H1 (cell line): ENCODE measurements at regions not wholly inside any gene's neighbourhood (a gene's known extent, or its start where the extent isn't known, plus 50 kb on each side); places are given as distances from the start of the nearest gene placed in this dataset.

Experiments used
- BRCA1 ChIP-seq: IDR thresholded peaks from 2 replicates; pipeline ENCODE4 v1.6.1; 2012; ENCODE audit warnings: low read depth, low read length, improper control_type of control experiment
- CBX8 ChIP-seq: fragments of 300-800, 300-1000 bp; sonication (generic); IDR thresholded peaks from 2 replicates; pipeline ENCODE4 v1.7.1; 2016; ENCODE audit warnings: low read depth, low read length, borderline replicate concordance
- CEBPB ChIP-seq: IDR thresholded peaks from 2 replicates; pipeline ENCODE4 v1.6.1; 2012; ENCODE audit warnings: low read depth, low read length
- CREB1 ChIP-seq: IDR thresholded peaks from 2 replicates; pipeline ENCODE4 v1.6.1; 2012; ENCODE audit warnings: inconsistent platforms
- CTBP2 ChIP-seq: IDR thresholded peaks from 2 replicates; pipeline ENCODE4 v1.7.0; 2011; ENCODE audit warnings: borderline replicate concordance, mild to moderate bottlenecking, moderate library complexity, mixed read lengths, low read length; ENCODE audit not compliant: insufficient read depth, insufficient read length
- GTF2F1 ChIP-seq: IDR thresholded peaks from 2 replicates; pipeline ENCODE4 v1.6.1; 2012; ENCODE audit warnings: low read depth, low read length, improper control_type of control experiment, borderline replicate concordance
- RBBP5 ChIP-seq: IDR thresholded peaks from 2 replicates; pipeline ENCODE4 v1.7.1; 2012; ENCODE audit warnings: low read depth, mild to moderate bottlenecking, inconsistent platforms, low read length, moderate library complexity, borderline replicate concordance
- RFX5 ChIP-seq: IDR thresholded peaks from 2 replicates; pipeline ENCODE4 v1.6.1; 2011; ENCODE audit warnings: low read depth, low read length, improper control_type of control experiment, borderline replicate concordance
- RNF2 ChIP-seq: fragments of 200-900, 300-1000 bp; sonication (generic); IDR thresholded peaks from 2 replicates; pipeline ENCODE4 v1.7.1; 2016; ENCODE audit warnings: borderline replicate concordance, low read depth, mild to moderate bottlenecking, antibody characterized with exemption, low read length; ENCODE audit not compliant: poor library complexity, severe bottlenecking; ENCODE audit errors: missing control alignments
- TEAD4 ChIP-seq: IDR thresholded peaks from 2 replicates; pipeline ENCODE4 v1.6.1; 2012; ENCODE audit warnings: low read depth, low read length, inconsistent platforms, mixed read lengths
- YY1 ChIP-seq: IDR thresholded peaks from 2 replicates; pipeline ENCODE4 v1.6.1; 2011; ENCODE audit warnings: low read depth, mild to moderate bottlenecking, low read length
- TF ChIP-seq, protein P1 (sequence below): IDR thresholded peaks from 2 replicates; pipeline ENCODE4 v1.6.1; 2012; ENCODE audit warnings: low read length, inconsistent platforms
- TF ChIP-seq, protein P2 (sequence below): IDR thresholded peaks from 2 replicates; pipeline ENCODE4 v1.6.1; 2011; ENCODE audit warnings: low read depth, mild to moderate bottlenecking, low read length; ENCODE audit not compliant: insufficient read depth

DNA sequence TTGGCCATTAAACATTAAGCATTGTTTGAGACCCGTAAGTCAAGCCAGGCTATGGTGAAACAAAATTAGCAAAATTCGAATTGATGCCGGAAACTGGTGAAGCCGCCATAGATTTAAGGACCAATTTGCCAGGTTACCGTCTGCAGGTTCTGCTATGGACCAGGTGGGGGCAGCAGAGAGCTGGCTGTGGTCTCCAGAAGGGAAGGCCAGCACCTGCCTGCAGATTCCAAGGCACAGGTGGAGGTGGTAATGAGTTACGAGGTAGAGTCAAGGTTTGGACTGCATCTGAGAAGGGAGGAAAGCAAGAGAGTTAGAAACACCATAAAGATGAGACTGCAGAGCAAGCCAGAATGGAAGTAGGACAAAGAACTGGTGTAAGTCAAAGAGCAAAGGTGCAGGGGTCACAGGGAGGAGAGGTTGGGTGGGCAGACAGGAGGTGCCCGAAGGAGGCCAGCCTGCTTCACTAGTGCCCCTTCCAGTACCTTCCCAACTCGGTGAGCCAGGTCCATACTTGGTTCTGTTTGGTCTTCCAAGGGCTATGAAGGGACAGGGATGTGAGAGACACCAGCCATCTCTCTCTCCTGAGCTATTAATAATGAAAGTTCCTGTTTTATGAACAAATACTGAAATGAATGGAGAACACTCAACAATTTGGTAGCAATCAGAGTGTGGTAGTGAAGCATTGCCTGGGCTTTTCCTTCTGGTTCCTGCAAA, 131.6 kb upstream of the ESR1 start (continued):
- TF ChIP-seq RBBP5: no peak
- TF ChIP-seq GTF2F1: no peak
- no peak for TF ChIP-seq RNF2
- TF ChIP-seq, protein P1, sequence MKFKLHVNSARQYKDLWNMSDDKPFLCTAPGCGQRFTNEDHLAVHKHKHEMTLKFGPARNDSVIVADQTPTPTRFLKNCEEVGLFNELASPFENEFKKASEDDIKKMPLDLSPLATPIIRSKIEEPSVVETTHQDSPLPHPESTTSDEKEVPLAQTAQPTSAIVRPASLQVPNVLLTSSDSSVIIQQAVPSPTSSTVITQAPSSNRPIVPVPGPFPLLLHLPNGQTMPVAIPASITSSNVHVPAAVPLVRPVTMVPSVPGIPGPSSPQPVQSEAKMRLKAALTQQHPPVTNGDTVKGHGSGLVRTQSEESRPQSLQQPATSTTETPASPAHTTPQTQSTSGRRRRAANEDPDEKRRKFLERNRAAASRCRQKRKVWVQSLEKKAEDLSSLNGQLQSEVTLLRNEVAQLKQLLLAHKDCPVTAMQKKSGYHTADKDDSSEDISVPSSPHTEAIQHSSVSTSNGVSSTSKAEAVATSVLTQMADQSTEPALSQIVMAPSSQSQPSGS: no peak
- no peak for TF ChIP-seq BRCA1
- TF ChIP-seq CTBP2: no peak
- TF ChIP-seq TEAD4: peak; percentile 75
- 0 out of 2 replicates have a peak, but pooled peaks have one; percentile 21 for TF ChIP-seq CREB1
- TF ChIP-seq CBX8: no peak
- peak; percentile 53; the same call in 1 of the 2 replicates for TF ChIP-seq RFX5
- TF ChIP-seq, protein P2, sequence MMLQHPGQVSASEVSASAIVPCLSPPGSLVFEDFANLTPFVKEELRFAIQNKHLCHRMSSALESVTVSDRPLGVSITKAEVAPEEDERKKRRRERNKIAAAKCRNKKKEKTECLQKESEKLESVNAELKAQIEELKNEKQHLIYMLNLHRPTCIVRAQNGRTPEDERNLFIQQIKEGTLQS: no peak
- TF ChIP-seq CEBPB: no peak
- peak; percentile 83 for TF ChIP-seq YY1
